Stimulated activated naive CD4-positive, alpha-beta T cell treated with Interleukin-2 at 50 U/mL for 16 hours (primary cell): ENCODE measurements at regions not wholly inside any gene's neighbourhood (a gene's known extent, or its start where the extent isn't known, plus 50 kb on each side); places are given as distances from the start of the nearest gene placed in this dataset.
A peak's percentile ranks its signal among the peaks of the same experiment; 100 is the strongest.
"Not testable (repeated sequence)": the region's sequence is repeated elsewhere in the genome, so short reads cannot be mapped to it uniquely, and the experiment has no call there.

ENCODE experiments used
- DNase-seq: peaks from one replicate; lab custom pipeline; 2025; lab: John Stamatoyannopoulos, UW

- no peak for DNase-seq
These were observed 111.4 kb upstream of the TIAM1 start for GRCh38 chr21:31455506-31455905.

GRCh38 chr21:31450980-31451379 lies 106.9 kb upstream of the TIAM1 start:
- DNase-seq = no peak

GRCh38 chr21:31449921-31450535 lies 106.0 kb upstream of the TIAM1 start:
- no peak for DNase-seq

GRCh38 chr21:31448496-31448895 lies 104.4 kb upstream of the TIAM1 start:
- DNase-seq = no peak

GRCh38 chr21:31447505-31447904 lies 103.4 kb upstream of the TIAM1 start:
- DNase-seq = no peak

GRCh38 chr21:31446226-31446855 lies 102.3 kb upstream of the TIAM1 start:
- DNase-seq = peak; percentile 11

GRCh38 chr21:31445137-31445536 lies 101.1 kb upstream of the TIAM1 start:
- no peak for DNase-seq

GRCh38 chr21:31443736-31444521 lies 99.9 kb upstream of the TIAM1 start:
- no peak for DNase-seq

- DNase-seq = no peak
These were observed 98.3 kb upstream of the TIAM1 start for GRCh38 chr21:31442339-31442738.

- DNase-seq = no peak
These were observed 85.4 kb upstream of the TIAM1 start for GRCh38 chr21:31429506-31429905.

- DNase-seq = no peak
These were observed 82.3 kb upstream of the TIAM1 start for GRCh38 chr21:31426235-31426797.

- no peak for DNase-seq
These were observed 81.1 kb upstream of the TIAM1 start for GRCh38 chr21:31425138-31425537.

GRCh38 chr21:31424058-31424457 lies 80.0 kb upstream of the TIAM1 start:
- no peak for DNase-seq

- DNase-seq = no peak
These were observed 76.9 kb upstream of the TIAM1 start for GRCh38 chr21:31420988-31421387.

GRCh38 chr21:31420354-31420753 lies 76.3 kb upstream of the TIAM1 start:
- no peak for DNase-seq

- DNase-seq = no peak
These were observed 74.4 kb upstream of the TIAM1 start for GRCh38 chr21:31418377-31419001.

- not testable (repeated sequence) for DNase-seq
These were observed 73.2 kb upstream of the TIAM1 start for GRCh38 chr21:31417214-31417613.

GRCh38 chr21:31416465-31416864 lies 72.4 kb upstream of the TIAM1 start:
- no peak for DNase-seq

GRCh38 chr21:31414263-31415000 lies 70.4 kb upstream of the TIAM1 start:
- DNase-seq = no peak

- DNase-seq = no peak
These were observed 69.6 kb upstream of the TIAM1 start for GRCh38 chr21:31413698-31414097.

- DNase-seq = no peak
These were observed 66.6 kb upstream of the TIAM1 start for GRCh38 chr21:31410499-31411131.
